GM21390 (cell line): ENCODE measurements at regions not wholly inside any gene's neighbourhood (a gene's known extent, or its start where the extent isn't known, plus 50 kb on each side); places are given as distances from the start of the nearest gene placed in this dataset.

ENCODE experiments used
- ATAC-seq: cut with Tn5 transposase; IDR thresholded peaks from one replicate; pipeline ENCODE4 v1.9.1; 2021; ENCODE audit not compliant: unreplicated experiment

DNA sequence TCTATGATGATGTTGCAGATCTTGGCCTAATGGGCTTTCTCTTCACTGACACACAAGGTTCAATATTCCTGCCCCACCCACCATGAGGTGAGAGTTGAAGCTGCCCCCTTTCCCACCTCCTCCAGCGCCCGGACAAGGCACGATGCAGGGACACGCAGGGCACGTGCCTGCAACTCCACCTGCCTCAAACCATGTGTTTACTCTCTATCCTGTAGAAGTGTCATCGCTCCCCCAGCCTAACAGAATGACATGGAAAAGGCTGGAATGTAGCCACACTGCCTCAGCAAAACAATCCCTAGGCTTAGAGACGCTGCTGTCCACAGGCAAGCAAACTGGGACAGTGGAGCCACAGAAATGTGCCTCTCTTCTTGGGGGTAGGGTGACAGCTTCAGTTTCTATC, 92.9 kb upstream of the SOD1 start:
- no peak for ATAC-seq

DNA sequence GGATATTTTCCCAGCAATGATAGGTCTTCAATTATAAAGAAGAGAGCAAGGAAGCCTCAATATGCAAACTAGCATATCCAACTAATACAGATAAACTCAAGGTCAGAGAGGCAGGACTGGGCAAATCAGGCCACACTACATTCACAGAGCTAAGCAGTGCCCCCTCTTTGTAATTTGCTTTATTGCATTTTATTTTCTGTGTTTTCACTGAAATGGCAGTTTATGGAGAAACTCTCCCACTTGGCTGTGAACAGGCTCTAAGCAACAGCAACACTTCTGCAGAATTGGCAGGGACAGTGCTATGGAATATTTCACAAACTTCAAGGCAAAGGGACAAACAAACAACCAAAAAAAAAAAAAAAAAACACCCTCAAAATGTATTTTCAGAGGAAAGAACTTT, 93.4 kb upstream of the SOD1 start:
- no peak for ATAC-seq

DNA sequence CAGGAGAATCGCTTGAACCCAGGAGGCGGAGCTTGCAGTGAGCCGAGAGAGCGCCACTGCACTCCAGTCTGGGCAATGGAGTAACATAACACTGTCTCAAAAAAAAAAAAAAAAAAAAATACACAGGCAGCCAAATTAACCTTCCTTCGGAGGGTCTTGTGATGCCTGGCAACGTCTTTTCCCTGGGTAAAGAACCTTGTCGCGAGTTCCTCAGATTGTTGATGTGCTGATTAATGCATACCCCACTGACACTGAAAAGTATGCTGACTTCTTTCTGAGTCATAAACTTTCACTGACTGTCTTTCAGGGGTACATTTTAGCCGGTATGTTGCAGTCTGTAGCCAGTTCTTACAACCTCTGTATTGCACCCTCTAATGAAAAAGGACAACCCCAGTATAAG, 95.1 kb upstream of the SOD1 start:
- ATAC-seq: no peak

DNA sequence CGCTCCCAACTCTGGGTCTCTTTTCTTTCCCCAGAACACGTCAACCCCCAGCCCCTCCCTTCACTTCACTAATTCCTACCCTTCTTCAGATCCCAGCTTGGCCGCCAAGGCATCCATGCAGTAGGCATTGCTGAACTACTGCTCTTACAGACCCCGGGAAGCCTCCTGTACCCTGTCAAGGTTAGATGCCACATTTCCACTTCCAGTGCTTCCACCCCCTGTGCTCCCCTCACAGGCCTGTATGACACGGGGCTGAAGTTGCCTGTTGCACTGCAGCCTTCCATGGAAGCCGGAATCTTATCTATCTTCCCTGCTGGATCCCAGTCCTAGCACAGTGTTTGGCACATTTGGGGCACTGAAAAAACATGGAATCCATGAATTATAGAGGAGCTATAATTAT, 99.0 kb upstream of the SOD1 start:
- ATAC-seq: no peak

DNA sequence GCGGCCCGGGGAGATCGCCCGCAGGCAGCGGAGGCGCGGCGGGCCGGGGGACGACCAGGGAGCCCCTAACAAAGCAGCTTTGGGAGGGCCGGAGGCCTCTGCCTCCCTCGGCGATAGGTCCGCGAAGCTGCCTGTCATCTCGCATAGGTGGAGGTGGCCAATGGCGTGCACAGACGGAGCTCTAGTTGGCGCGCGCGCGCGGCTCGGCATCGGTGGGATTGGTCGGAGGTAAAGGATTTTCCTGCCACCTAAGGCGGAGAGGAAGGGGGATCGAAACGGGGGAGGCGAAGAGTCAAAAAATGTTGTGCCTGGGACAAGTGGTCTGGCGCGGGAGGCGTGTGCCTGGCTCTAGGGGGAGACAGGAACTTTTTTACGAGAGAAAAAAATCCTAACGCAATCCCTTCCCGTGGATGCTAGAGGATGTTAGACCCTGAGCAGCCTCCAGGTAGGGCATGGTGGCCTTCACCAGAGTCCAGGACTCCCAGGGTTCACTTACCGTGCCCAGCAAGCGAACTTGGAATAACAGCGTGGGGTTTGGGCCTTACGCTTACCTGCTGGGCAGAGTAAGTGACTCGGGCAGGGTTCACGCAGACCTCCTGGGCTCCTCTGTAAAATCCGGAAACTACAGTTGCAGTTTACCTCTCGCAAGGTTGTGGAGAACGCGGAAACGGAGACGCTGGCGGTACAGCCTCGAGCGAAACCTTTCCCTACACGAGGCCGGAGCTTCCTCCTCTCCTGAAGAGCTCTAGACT, 99.9 kb upstream of the SOD1 start:
- ATAC-seq: peak; percentile 79

DNA sequence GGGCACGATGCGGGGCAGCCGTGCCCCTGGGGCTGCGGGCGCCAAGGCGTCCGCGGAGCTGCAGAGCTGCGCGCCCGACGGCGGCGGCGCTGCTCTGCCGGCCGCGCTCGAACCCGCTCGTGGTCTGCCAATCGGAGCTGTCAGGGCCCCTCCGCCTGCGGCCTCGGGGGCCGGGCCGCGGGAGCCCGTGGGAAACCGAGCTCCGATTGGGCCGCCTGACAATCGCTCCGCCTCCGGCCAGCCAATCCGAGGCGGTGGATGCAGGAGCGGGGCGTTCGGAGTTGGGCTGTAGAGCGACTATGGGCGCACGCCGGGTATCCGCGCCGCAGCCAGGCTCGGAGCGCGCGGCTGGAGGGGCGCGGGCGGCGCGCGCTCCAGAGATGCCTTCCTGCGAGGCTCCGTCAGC, 100.5 kb upstream of the SOD1 start:
- peak; percentile 86 for ATAC-seq

DNA sequence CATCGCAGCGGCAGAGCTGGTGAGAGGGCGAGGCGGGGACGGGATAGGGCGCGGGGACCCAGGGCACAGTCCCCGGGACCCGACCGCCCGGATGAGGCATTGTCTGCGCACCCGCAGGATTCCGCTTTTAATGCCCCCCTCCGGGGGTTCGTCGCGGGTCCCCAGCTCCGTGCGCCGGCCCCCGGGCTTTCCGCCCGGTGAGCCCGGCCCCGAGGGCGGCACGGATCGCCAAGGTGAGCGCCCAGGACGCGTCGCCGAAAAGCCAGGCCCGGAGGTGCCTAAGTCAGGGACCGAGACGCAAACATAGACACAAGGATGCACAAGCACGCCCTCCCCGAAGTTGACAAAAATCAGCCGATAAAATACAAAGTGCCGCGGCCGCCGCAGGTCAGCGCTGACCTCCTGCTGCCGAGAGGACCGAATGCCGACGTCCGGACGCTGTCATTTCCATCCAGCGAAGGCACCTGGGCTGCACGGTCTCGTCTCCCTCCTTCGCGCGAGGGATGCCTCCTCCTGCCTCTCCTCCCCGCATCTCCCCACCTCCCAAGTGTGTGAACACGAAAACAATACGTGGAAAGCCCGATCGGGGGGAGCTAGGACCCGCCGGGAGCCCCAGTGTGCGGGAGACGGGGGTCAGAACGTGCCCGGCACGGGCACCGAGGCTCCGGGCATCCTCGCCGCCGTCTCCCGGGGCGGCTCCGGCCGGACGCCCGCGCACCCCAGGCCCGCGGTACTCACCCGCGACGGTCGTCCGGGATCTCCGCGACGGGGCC, 101.1 kb upstream of the SOD1 start:
- no peak for ATAC-seq

DNA sequence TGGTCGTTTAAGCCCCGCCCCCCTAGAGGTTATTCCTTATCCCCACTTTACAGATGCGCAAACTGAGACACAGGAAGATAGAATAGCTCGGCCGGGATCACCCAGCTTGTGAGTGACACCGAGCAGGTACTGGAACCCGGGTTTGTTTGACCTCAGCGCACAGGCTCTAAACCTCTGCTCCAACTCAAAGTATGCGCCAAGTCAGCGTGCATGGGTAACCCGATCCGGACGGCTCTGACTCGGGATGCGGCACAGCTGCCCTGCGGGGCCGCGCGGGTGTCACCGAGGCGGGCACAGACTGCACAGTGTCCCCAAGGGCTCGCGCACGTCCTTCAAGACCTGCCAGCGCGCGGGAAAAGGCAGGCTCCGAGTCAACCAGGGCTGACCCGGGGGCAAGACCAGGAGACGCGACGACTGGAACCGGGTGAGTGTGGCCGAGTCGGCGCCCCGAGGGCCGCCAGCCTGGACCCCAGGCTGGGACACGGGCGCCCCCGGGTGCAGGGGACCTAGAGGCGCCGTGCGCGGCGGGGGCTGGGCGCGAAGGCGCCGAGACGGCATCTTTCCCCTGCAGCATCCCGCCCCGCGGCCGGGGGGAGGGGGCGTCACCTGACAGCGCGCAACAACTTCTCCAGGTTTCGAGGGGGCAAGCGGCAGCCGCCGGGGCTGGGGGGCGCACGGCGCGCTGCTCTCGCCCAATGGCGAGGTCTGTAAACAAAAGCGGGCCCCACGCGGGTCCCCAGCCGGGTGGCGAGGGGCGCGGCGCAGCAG, 101.9 kb upstream of the SOD1 start:
- no peak for ATAC-seq

DNA sequence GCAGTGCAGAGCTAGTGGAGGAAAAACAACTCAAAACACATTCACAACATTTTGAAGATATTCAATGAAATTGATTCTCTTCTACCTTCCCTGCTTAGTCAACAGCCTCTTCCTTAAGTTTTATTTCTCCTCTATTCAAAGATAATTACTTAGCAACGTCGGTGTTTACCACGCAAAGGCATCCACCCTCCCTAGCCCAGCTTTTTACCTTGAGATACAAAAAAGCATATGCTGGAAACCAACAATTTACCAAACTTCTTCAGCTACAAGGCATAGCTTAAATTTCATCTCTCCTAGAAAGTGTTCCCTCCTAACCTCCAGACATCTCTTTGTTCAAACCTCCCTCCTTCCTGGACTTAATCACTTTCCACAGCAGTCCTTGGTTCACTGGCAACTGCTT, 102.8 kb upstream of the SOD1 start:
- ATAC-seq: no peak

DNA sequence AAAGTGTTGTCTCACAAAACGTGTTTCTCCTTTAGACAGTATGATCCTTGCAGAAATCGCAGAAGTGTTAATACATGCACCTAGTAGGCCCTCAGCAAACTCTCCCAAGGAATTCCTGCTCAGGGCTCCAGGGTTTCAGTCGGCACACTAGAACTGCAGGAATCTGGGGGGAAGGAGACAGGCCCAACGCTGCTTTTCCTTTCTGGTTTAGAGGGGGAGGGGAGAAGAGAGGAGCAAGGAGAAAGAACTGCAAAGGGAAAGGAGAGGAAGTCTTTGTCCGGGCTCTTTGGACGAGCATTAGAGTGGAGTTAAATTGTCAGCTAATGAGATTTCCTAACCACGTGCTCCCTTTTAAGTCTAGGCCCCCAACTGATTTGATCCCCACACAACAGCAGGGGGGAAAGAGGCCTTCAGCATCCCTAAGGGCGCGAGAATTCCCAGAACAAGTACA, 103.7 kb upstream of the SOD1 start:
- ATAC-seq: no peak

DNA sequence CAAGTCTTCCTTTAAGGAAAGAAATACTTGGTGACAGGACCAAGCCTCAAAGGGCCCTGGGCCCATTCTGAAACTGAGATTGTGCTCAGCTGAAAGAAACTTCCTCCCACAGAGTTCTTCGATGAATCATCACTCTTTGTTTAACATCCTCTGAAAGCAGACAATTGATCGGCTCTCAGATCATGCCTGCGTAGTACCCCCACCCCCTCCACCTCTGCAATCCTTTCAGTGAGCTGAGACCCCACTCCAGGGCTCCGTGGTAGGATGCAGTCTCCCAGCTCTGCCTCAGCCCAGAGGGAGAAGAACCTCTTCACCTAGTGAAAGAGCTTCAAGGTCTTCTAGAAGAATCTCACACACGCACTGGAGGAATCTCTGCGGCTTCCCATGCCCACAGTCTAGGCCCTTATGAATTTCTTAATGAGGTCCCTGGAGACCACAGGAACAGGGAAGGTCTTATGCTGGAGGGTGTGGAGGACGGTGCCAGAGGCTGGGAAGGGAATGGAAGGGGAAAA, 104.9 kb upstream of the SOD1 start:
- peak; percentile 50 for ATAC-seq

DNA sequence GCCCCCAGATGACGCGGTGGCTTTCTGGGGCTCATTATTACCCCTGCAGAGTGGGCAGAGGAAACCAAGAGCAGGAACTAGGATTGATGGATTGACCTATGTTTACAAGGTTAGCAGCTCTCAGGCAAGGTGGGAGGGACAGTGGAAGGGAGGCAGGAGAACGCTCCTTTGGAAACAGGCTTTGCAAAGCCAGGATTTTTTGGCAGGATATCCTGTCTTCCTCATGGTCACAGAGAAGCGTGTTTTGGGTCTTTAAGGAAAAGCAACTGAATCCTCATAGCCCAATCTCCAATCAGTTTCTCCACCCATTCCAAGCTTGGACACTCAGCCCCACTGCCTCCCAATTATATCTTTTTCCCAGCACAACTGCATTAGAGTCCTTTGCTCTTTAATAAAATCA, 105.6 kb upstream of the SOD1 start:
- no peak for ATAC-seq

DNA sequence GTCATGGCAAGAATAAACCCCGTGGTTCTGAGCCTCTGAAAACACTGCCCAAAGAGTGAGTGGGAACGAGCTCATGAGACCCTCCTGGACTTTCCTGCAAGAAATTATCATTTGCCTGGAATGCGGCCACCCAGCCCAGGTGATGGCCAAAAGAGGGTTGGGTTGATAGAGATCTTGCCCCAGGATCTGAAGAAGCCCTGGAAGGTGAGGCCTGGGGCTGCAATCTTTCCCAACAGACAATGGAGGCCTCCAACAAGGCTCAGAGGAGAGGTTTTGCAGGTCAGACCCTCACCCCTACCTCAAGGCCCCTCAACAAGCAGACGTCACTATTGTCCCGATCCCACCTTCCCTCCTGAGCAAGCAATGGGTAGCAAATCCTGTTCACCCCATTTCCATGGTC, 106.0 kb upstream of the SOD1 start:
- ATAC-seq: no peak

DNA sequence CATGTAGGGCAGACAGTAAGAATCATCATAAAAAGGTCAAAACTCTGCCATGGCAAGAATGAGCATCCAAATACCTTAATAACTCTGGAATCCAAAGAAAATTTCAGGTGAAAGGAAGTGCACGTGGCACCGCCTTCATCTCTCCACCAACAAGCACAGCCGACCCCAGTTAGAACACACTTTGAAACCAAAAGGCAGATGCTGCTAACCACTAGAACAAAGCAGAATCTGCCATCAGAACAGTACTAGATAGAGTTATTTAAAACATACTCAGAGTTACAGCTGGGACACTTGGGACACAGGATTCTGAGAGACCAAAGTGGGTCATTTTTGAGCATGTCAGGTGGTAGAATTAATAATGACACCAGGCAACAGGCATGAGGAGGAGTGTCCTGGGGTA, 106.7 kb upstream of the SOD1 start:
- ATAC-seq: no peak

DNA sequence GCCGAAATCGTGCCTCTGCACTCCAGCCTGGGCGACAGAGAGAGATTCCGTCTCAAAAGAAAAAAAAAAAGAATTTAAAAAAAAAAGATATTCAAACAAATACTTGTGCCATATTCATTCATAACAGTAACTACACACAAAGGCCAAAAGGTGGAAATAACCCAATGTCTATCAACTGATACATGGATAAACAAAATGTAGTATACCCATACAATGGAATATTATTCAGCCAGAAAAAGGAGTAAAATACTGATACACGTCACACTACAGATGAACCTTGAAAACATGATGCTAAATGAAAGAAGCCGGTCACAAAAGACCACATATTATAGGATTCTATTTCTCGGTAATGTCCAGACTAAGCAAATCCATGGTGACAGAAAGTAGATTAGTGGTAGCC, 109.4 kb upstream of the SOD1 start:
- ATAC-seq: no peak

DNA sequence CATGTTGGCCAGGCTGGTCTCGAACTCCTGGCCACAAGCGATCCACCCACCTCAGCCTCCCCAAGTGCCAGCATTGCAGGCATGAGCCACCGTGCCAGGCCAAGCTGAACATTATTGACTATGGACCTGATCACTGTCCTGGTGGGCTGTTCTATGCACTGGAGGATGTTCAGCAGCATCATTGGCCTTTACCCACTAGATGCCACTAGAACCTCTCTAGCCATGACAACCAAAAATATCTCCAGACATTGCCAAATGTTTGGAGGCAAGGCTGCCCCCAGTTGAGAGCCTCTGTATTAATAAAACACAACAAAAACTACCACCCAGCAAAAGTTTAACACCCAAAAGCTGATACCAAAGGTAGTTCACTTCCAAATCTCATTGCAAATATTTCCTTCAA, 110.8 kb upstream of the SOD1 start:
- no peak for ATAC-seq

DNA sequence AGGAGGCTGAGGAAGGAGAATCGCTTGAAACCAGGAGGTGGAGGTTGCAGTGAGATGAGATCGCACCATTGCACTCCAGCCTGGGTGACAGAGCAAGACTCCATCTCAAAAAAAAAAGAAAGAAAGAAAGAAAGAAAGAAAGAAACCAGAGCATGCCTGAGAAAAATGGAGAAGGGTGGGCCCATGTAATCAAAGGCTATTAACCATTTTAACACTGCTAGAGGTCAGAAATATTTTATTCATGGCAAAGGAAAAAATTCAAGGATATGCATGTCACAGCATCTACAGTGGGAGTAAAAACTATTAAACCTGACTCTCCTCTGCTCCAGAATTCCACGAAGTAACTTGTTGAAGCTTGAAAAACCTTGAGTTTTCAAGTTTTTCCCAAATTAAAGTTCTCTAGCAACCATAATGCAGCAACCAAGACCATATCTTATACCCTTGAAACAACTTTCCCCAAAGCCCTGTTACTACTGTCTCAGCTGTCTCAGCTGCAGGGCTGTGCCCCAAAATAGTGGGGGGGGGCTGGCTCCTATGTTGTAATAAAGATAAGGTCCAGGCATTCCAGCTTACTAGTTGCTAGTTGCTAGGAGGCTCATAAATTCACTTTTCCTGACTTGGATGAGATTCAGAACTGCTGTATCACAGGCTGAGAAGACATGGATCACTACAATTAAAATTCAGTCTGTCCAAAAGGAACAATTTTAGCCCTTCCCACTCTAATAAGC, 112.9 kb upstream of the SOD1 start:
- no peak for ATAC-seq

DNA sequence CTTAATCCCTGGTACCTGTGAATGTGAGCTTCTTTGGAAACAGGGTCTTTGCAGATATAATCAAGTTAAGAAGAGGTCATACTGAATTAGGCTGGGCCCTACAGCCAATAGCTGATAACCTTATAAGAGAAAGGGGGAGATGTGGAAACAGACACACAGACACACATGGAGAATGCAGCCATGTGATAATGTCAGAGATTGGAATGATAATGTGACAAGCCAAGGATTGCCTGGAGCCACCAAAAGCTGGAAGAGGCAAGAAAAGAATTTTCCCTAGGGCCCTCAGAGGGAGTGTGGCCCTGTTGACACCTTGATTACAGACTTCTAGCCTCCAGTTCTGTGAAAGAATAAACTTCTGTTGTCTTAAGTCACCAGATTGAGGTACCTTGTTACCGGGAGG, 114.5 kb upstream of the SOD1 start:
- ATAC-seq: no peak

DNA sequence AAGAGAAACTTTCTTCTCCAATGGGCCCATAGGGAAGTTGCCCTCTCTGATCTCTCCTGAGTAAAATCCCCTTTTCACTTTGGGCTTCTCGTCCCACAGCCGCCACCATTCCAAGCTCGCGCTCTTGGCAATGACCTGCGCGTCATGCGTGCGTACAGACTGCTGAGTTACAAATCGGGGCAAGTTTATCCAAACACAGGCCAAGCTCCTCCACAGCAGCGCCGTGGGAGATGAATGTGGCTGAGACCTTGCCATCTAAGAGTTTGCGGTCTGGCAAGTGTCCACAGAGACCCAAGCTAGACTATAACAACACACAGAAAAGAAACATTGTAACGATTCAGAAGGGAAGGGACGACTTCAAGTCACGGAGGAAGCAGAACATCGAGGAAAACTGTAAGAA, 116.3 kb upstream of the SOD1 start:
- ATAC-seq: no peak

DNA sequence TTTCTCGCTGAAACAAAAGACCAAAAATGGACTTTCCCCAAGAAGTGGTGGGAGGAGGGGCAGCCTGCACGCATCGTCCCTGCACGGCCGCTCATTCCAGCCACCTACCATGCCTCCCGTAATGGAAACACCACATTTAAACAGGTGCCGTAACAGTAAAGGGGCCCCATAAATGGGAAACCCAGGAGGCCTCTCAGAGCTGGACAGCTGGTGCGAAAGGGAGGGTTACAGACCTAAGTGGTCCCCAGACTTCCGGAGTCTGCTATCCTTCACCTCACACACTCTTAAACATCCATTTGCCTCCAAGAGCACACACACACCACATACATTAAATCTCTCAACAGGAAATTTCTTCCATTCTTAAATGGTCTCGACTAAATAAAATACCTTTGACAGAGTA, 120.7 kb upstream of the SOD1 start:
- no peak for ATAC-seq
